Uterus (tissue), 2 donors: ENCODE measurements at regions not wholly inside any gene's neighbourhood (a gene's known extent, or its start where the extent isn't known, plus 50 kb on each side); places are given as distances from the start of the nearest gene placed in this dataset.

ENCODE experiments used
- CTCF ChIP-seq, 4 experiments: fragments of 200-600 bp in 2 of 4; fragments of 450-650 bp in 2 of 4; sonication (generic) in 2 of 4; IDR thresholded peaks; one replicate each; pipeline ENCODE4 v1.5.1; 2016 to 2019; ENCODE audit warnings: antibody characterized with exemption in 4 of 4, mild to moderate bottlenecking in 2 of 4, moderate library complexity in 1 of 4
- POLR2A ChIP-seq, 2 donors: fragments of 450-650 bp; IDR thresholded peaks; one replicate each; pipeline ENCODE4 v1.6.1; 2016; ENCODE audit warnings: antibody characterized with exemption in 2 of 2, mild to moderate bottlenecking in 1 of 2, moderate library complexity in 1 of 2

- TF ChIP-seq POLR2A (IDR thresholded peaks at IDR 0.05) (no peak), CTCF (IDR thresholded peaks at IDR 0.05) (no peak)
These were observed 911.3 kb upstream of the LCORL start for GRCh38 chr4:18932730-18933339.
